ENCODE measurements at regions not wholly inside any gene's neighbourhood (a gene's known extent, or its start where the extent isn't known, plus 50 kb on each side); places are given as distances from the start of the nearest gene placed in this dataset.

GRCh38 chr5:2143646-2144353, 261.1 kb upstream of the IRX4 start:
- Mint-ChIP-seq H3K9me3 (no peaks in the 10 kb centered on the region), H3K4me1 (ENCODE audit: low read depth) (peaks cover under 1% of the 10 kb centered on the region), H3K4me3 (no peak overlapping the region), H3K36me3 (ENCODE audit: insufficient read depth in 2 of 2) (no peaks in the 10 kb centered on the region), H3K27me3 (ENCODE audit: low read depth) (peaks cover 6% of the 10 kb centered on the region), H3K27ac (no peak overlapping the region)
- ATAC-seq (replicated peaks in 1 of 2) (no peak), DNase-seq (no peak)

- DNase-seq (no peak), ATAC-seq (replicated peaks in 1 of 2) (no peak)
- Mint-ChIP-seq H3K9me3 (no peaks in the 10 kb centered on the region), H3K36me3 (ENCODE audit: insufficient read depth in 2 of 2) (no peaks in the 10 kb centered on the region), H3K4me1 (ENCODE audit: low read depth) (no peaks in the 10 kb centered on the region), H3K27ac (no peak overlapping the region), H3K27me3 (ENCODE audit: low read depth) (peaks cover 5% of the 10 kb centered on the region), H3K4me3 (no peak overlapping the region)
Measured at GRCh38 chr5:2143088-2143487, 260.4 kb upstream of the IRX4 start.

GRCh38 chr5:2142456-2142954, 259.8 kb upstream of the IRX4 start:
- H3K4me1 Mint-ChIP-seq (ENCODE audit: low read depth): no peaks in the 10 kb centered on the region
- H3K36me3 Mint-ChIP-seq (ENCODE audit: insufficient read depth in 2 of 2): no peaks in the 10 kb centered on the region
- DNase-seq (no peak), ATAC-seq (replicated peaks in 1 of 2) (no peak)
- H3K4me3 Mint-ChIP-seq: no peak overlapping the region
- no peaks in the 10 kb centered on the region for H3K9me3 Mint-ChIP-seq
- peaks cover 5% of the 10 kb centered on the region for H3K27me3 Mint-ChIP-seq (ENCODE audit: low read depth)
- H3K27ac Mint-ChIP-seq: no peak overlapping the region

GRCh38 chr5:2141254-2142000, 258.7 kb upstream of the IRX4 start:
- peaks cover 5% of the 10 kb centered on the region for H3K27me3 Mint-ChIP-seq (ENCODE audit: low read depth)
- H3K4me3 Mint-ChIP-seq: no peak overlapping the region
- H3K36me3 Mint-ChIP-seq (ENCODE audit: insufficient read depth in 2 of 2): peaks cover 0 to 1% of the 10 kb centered on the region in 2 donors
- DNase-seq (no peak), ATAC-seq (replicated peaks in 1 of 2) (no peak)
- H3K9me3 Mint-ChIP-seq: no peaks in the 10 kb centered on the region
- H3K4me1 Mint-ChIP-seq (ENCODE audit: low read depth): no peaks in the 10 kb centered on the region
- no peak overlapping the region for H3K27ac Mint-ChIP-seq

- no peaks in the 10 kb centered on the region for H3K4me1 Mint-ChIP-seq (ENCODE audit: low read depth)
- H3K9me3 Mint-ChIP-seq: no peaks in the 10 kb centered on the region
- ATAC-seq (replicated peaks in 1 of 2) (no peak), DNase-seq (no peak)
- no peak overlapping the region for H3K4me3 Mint-ChIP-seq
- peaks cover 0 to 2% of the 10 kb centered on the region in 2 donors for H3K36me3 Mint-ChIP-seq (ENCODE audit: insufficient read depth in 2 of 2)
- peaks cover 5% of the 10 kb centered on the region for H3K27me3 Mint-ChIP-seq (ENCODE audit: low read depth)
- H3K27ac Mint-ChIP-seq: no peak overlapping the region
Measured at GRCh38 chr5:2140501-2141175, 257.9 kb upstream of the IRX4 start.

GRCh38 chr5:2139478-2139877, 256.8 kb upstream of the IRX4 start:
- Mint-ChIP-seq H3K27ac (no peak overlapping the region), H3K36me3 (ENCODE audit: insufficient read depth in 2 of 2) (peaks cover 0 to 2% of the 10 kb centered on the region in 2 donors), H3K4me3 (no peak overlapping the region), H3K9me3 (no peaks in the 10 kb centered on the region), H3K4me1 (ENCODE audit: low read depth) (peaks cover 4% of the 10 kb centered on the region), H3K27me3 (ENCODE audit: low read depth) (peaks cover 5% of the 10 kb centered on the region)
- ATAC-seq (replicated peaks in 1 of 2) (no peak), DNase-seq (no peak)

GRCh38 chr5:2138896-2139295, 256.2 kb upstream of the IRX4 start:
- no peak overlapping the region for H3K4me3 Mint-ChIP-seq
- H3K4me1 Mint-ChIP-seq (ENCODE audit: low read depth): peaks cover 4% of the 10 kb centered on the region
- no peak overlapping the region for H3K27ac Mint-ChIP-seq
- DNase-seq (no peak), ATAC-seq (replicated peaks in 1 of 2) (no peak)
- no peaks in the 10 kb centered on the region for H3K9me3 Mint-ChIP-seq
- peaks cover 5% of the 10 kb centered on the region for H3K27me3 Mint-ChIP-seq (ENCODE audit: low read depth)
- peaks cover 0 to 2% of the 10 kb centered on the region in 2 donors for H3K36me3 Mint-ChIP-seq (ENCODE audit: insufficient read depth in 2 of 2)

- peaks cover 5% of the 10 kb centered on the region for H3K27me3 Mint-ChIP-seq (ENCODE audit: low read depth)
- peaks cover 0 to 2% of the 10 kb centered on the region in 2 donors for H3K36me3 Mint-ChIP-seq (ENCODE audit: insufficient read depth in 2 of 2)
- no peak overlapping the region for H3K4me3 Mint-ChIP-seq
- H3K4me1 Mint-ChIP-seq (ENCODE audit: low read depth): peaks cover 4% of the 10 kb centered on the region
- no peaks in the 10 kb centered on the region for H3K9me3 Mint-ChIP-seq
- ATAC-seq (replicated peaks in 1 of 2) (no peak), DNase-seq (no peak)
- H3K27ac Mint-ChIP-seq: no peak overlapping the region
Measured at GRCh38 chr5:2137444-2138050, 254.8 kb upstream of the IRX4 start.

- H3K4me1 Mint-ChIP-seq (ENCODE audit: low read depth): peaks cover 4% of the 10 kb centered on the region
- no peak overlapping the region for H3K27ac Mint-ChIP-seq
Measured at GRCh38 chr5:2136728-2137333, 254.1 kb upstream of the IRX4 start.

GRCh38 chr5:2135833-2136232, 253.1 kb upstream of the IRX4 start:
- no peak overlapping the region for H3K27ac Mint-ChIP-seq

More at GRCh38 chr5:2136728-2137333, 254.1 kb upstream of the IRX4 start:
- Mint-ChIP-seq H3K9me3 (no peaks in the 10 kb centered on the region), H3K36me3 (ENCODE audit: insufficient read depth in 2 of 2) (peaks cover 0 to 2% of the 10 kb centered on the region in 2 donors), H3K4me3 (no peak overlapping the region), H3K27me3 (ENCODE audit: low read depth) (peaks cover 5% of the 10 kb centered on the region)
- ATAC-seq (replicated peaks in 1 of 2) (no peak), DNase-seq (peak in 1 of 2 donors; percentile 6)

GRCh38 chr5:2135354-2135753, 252.6 kb upstream of the IRX4 start:
- Mint-ChIP-seq H3K27ac (no peak overlapping the region), H3K9me3 (no peaks in the 10 kb centered on the region), H3K27me3 (ENCODE audit: low read depth) (no peaks in the 10 kb centered on the region), H3K4me3 (no peak overlapping the region), H3K36me3 (ENCODE audit: insufficient read depth in 2 of 2) (peaks cover 0 to 2% of the 10 kb centered on the region in 2 donors), H3K4me1 (ENCODE audit: low read depth) (peaks cover 4% of the 10 kb centered on the region)
- DNase-seq: no peak
- no peak for ATAC-seq (replicated peaks in 1 of 2)

More at GRCh38 chr5:2135833-2136232, 253.1 kb upstream of the IRX4 start:
- Mint-ChIP-seq H3K36me3 (ENCODE audit: insufficient read depth in 2 of 2) (peaks cover 0 to 2% of the 10 kb centered on the region in 2 donors), H3K9me3 (no peaks in the 10 kb centered on the region), H3K4me3 (no peak overlapping the region), H3K4me1 (ENCODE audit: low read depth) (peaks cover 4% of the 10 kb centered on the region), H3K27me3 (ENCODE audit: low read depth) (peaks cover 3% of the 10 kb centered on the region)
- DNase-seq (no peak), ATAC-seq (replicated peaks in 1 of 2) (no peak)

GRCh38 chr5:2134543-2135292, 252.0 kb upstream of the IRX4 start:
- Mint-ChIP-seq H3K36me3 (ENCODE audit: insufficient read depth in 2 of 2) (peaks cover 0 to 2% of the 10 kb centered on the region in 2 donors), H3K27ac (no peak overlapping the region), H3K4me3 (no peak overlapping the region), H3K27me3 (ENCODE audit: low read depth) (no peaks in the 10 kb centered on the region), H3K9me3 (no peaks in the 10 kb centered on the region), H3K4me1 (ENCODE audit: low read depth) (peaks cover 4% of the 10 kb centered on the region)
- DNase-seq: no peak
- peak in 1 of 2 donors; percentile 58 for ATAC-seq (replicated peaks in 1 of 2)
